NCI-H748 treated with DMSO at 0.1 percent for 48 hours (cell line): ENCODE measurements at regions not wholly inside any gene's neighbourhood (a gene's known extent, or its start where the extent isn't known, plus 50 kb on each side); places are given as distances from the start of the nearest gene placed in this dataset.
"Not testable (repeated sequence)": the region's sequence is repeated elsewhere in the genome, so short reads cannot be mapped to it uniquely, and the experiment has no call there.

Source experiments
- DNase-seq: peaks from one replicate; lab custom pipeline; 2025; lab: John Stamatoyannopoulos, UW

DNA sequence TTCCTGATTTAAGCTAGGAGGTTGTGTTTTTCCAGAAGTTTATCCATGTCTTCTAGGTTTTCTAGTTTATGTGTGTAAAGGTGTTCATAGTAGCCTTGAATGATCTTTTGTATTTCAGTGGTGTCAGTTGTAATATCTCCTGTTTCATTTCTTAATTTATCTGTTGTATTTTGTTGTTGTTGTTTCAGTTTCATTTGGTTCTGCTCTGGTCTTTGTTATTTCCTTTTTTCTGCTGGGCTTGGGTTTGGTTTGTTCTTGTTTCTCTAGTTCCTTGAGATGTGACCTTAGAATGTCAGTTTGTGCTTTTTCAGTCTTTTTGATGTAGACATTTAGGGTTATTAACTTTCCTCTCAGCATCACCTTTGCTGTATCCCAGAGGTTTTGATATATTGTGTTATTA, 62.8 kb downstream of the SCP2D1 start:
- not testable (repeated sequence) for DNase-seq

DNA sequence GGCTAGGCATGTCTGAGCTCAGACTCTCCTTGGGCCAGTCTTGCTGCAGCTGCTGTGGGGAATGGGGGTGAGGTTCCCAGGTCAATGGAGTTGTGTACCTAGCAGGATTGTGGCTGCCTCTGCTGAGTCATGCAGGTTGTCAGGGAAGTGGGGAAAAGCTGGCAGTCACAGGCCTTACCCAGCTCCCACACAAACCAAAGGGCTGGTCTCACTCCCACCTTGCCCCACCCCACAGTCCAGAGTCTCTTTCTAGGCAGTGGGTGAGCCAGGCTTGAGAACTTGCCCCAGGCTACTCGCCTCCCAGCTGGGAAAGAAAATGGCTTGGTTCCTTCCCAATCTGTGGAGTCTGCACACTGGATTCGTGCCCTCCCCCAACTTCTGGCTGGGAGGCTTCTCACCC, 65.7 kb downstream of the SCP2D1 start:
- DNase-seq = no peak

DNA sequence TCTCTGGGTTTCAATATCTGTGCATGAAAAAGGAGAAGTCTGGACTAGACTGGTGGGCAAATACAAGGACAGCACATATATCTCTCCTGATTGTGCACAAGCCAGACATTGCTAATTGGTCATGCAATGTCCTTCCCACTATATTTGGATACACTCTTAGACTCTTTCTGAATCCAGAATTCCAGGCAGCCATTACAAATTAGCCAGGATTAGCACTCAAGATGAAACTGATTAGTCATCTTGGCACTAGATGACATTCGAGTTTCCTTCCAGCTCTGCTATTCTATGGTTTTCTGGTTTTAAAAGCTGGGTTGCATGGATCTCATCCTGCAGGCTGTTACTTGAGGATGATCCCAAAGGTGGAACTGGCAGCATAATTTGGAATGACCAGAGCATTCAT, 73.2 kb downstream of the SCP2D1 start:
- DNase-seq = no peak

DNA sequence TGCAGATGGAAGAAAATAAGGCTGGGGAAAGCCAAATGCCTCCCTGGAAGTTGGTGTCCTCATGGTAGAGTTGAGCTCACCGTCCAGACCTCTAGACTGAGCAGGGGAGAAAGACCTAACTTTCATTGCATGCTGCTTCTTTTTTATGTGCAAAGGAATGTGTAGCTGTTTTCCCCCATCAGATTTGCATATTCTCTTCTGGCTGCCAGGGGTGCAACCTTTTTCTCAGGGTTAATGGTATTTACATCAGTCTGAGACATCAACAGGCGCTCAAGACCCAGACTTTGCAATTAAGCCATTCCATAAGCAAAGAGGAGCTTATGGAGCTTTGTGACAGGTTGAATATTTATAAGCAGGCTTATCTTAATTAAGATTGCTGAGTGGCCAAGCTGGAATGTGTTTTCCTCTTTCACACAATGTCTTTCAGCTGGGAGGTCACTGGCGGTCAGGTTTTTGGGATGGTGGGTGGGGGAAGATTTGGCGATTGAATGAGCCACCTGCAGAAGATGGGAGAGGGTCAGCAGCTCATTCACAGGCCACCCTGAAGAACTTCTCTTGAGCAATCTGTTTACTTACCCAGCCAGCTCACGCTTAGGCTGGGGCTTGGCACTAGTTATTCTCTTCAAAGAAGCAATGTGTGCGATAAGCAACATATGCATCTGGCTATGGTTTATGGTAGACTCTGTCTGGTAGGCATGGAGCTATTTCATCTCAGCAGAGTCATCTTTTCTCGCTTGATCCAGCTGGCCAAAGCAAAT, 88.6 kb downstream of the SCP2D1 start:
- no peak for DNase-seq

GRCh38 chr20:18904192-18904591, 90.6 kb downstream of the SCP2D1 start:
- DNase-seq = no peak

DNA sequence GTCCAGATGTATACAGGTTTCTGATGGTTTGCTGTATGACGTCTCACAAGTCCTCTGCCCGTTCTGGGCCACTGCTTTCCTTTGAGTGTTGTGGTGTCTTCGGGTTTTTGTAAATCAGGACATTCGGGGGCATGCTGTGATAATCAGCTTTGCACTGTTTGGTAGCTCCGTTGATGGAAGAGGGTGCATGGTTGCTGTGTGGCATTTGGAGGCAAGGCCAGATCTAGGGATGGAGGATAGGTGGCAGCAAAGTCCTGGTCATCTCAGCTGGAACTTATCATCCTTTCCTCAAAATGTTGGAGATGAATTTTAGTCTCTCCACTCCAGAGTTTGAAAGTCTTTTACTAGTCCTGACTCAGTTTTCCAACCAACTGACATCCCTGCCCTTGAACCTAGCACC, 91.0 kb downstream of the SCP2D1 start:
- no peak for DNase-seq

DNA sequence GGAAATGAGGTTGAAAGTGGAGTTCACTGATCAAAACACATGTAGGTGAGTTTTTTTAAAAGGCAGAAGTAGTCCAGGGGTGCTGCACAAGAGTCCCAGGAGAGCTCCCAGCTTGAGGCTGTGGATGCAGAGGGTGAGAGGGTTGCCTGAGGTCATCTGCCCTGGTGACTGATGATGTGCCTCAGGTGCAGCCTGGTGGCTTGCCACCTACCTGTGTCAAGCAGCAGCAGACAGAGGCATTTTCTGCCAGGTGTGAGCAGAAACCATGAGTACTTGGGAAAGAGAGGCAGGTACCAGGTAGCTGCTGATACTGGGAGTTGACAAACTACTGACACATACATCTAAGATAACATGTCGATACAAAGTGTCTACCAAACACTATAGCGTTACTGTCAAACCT, 92.5 kb downstream of the SCP2D1 start:
- DNase-seq = no peak

DNA sequence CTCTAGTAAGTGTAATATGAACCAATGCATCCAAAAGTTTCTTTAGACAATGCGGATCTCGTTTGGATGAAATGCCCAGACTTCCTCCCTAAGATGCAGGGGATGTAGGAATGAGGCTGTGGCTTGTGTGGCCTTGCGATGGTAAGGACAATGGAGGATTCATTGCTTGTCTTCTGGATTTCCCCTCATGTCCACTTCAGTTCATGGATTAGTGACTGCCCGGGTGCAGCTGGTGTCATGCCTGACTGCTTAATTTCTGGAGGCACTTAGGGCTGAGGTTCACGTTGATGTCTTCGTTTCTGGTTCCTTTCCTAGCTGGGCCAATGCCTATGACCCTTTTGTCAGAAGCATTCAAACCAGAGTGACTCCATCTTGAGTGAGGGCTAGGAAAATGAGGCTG, 93.8 kb downstream of the SCP2D1 start:
- DNase-seq = no peak

DNA sequence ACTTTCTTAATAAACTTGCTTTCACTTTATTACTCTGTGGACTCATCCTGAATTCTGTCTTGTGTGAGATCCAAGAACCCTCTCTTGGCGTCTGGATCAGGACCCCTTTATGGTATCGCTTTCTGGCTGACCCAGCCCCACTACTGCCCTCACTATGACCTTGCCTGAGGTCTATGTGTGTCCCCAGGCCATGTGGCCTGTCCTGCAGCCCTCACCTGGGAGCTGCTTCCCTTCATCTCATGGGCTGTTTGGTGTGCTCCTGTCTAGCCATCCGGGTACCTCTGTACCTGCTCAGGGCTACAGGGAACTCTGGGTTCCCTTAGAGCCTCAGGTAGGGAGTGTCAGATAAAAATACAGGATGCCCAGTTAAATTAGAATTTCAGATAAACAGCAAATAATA, 94.5 kb downstream of the SCP2D1 start:
- DNase-seq = no peak

DNA sequence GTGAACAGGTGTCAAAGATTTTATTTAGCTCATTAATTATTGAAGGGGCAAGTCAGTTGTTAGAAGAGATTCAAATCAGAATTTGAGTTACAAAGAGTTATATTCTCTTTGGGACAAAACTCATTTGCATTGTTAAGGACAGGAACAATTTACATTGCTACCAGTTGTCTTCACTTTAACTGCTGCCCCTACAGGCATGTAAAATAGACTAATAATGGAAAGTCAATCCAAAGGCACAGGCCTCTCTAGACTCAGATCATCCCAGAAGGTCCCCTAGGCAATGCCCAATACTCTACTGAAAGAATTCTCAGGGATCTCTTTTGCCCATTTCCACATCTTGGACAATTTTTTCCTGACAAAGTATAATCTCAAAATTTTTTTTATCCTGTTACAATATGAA, 95.7 kb downstream of the SCP2D1 start:
- DNase-seq = no peak

DNA sequence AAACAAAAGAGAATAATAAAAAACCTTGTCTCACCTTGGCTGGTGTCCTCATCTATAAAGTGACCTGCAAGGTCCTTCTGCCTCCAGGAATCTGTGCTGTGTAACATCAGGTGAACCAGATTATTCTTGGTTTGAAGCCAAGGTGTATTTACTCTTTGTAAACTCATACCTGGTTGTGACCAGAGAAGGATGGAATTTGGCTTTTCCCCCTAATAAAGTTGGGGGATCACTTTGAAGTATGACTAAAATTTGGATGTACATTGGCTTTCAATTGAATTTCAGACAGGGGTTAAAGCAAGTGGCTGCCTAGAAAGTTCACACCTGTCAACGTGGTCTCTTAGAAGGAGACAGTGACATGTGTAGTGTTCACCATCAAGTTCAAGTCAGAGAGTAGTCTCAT, 100.1 kb downstream of the SCP2D1 start:
- no peak for DNase-seq

GRCh38 chr20:18914796-18915195, 101.2 kb downstream of the SCP2D1 start:
- no peak for DNase-seq

DNA sequence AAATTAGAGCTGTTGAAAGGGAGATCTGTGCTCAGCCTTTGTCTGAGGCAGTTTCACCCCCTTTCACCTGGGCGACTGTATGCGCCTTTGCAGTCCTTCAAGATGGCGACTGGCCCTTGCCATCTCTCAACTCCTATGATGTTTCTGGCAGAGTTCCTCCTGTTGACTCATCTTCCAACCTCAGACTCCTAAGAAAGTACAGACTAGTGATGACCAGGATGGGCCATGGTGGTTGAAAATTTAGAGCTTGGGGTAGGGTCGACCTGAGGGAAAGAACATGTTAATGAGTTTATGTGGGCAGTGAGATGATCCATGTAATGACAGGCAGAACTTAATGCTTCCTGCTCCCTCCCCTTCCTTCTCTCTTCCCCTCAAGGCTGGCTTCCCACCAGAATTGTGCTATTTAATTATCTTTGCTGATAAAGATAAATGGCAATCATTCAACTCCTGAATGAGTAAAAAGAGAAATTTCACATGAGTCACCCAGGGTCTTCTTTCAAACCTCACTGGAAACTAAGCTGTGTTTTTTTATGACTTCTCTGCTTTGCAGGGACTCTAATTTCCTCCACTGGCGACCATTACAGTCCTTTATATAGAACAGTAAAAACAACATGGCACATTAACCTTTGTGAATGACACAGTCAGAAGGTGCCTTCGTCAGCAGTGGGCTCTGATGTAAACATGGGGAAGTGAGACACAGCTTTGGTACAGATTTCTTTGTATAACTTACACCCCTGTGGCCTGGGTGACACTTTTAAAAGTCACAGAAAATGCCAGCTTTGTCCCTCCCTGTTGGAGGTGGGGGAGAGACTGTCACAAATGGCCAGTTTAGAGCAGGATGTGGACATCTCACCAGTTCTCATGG, 103.5 kb downstream of the SCP2D1 start:
- DNase-seq = no peak

- no peak for DNase-seq
These were observed 106.4 kb downstream of the SCP2D1 start for GRCh38 chr20:18919996-18920395.

- no peak for DNase-seq
These were observed 107.7 kb downstream of the SCP2D1 start for GRCh38 chr20:18921291-18921690.

GRCh38 chr20:18922251-18922650, 108.7 kb downstream of the SCP2D1 start:
- no peak for DNase-seq

- no peak for DNase-seq
These were observed 109.3 kb downstream of the SCP2D1 start for GRCh38 chr20:18922898-18923297.

DNA sequence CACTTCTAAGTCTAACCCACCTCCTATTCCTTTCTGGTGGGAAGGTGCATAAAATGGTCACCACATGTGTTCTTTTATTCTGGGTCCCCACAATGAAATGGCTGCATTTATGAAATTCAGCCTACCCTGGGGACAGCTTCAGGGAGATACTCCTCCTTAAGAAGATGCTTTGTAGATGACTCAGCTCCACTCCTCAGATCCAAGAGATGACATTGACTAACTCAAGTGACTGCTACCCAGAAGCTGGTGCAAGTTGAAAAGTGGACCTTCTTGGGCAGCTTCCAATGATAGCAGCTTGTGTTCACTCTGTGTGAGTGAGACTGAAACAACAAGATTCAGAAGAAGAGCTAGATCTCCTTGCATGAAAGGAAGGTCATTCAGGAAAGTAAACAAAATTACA, 113.4 kb downstream of the SCP2D1 start:
- DNase-seq = no peak

DNA sequence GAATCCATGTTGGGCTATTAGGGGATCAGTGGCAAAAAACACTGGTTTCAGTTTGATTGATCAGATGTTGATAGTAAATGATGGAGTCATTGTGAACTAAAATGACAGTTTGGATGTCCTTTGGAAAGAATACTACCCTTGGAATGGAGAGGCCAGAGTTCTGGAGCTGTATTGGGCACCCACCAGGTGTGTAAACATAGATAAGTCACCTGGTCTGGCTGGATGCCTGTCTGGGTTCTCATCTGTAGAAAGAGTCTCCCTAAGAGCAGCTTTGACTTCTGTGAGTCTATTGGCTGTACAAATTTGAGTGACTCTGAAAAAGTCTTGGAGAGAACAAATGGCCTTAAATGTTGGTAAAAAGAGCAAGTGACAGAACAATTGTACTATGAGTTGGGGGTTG, 115.0 kb downstream of the SCP2D1 start:
- no peak for DNase-seq

DNA sequence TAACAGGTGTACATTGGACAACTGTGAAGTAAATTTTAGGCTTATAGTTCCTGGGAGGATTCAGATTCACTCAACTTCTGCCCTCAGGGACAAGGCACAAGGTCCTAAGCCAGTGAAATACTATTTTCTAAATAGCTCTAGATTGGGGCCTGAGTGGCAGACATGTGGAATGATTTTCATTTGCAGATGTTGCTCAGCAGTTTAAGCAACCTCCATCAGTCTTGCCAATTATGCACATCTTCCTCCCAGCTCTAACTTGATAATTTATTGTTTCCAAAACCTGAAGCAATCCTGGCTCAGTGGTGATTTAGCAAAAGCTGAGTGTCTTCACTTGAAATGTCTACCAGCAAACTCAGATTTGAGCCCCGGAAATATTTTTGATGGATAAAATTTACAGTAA, 116.2 kb downstream of the SCP2D1 start:
- DNase-seq = no peak

DNA sequence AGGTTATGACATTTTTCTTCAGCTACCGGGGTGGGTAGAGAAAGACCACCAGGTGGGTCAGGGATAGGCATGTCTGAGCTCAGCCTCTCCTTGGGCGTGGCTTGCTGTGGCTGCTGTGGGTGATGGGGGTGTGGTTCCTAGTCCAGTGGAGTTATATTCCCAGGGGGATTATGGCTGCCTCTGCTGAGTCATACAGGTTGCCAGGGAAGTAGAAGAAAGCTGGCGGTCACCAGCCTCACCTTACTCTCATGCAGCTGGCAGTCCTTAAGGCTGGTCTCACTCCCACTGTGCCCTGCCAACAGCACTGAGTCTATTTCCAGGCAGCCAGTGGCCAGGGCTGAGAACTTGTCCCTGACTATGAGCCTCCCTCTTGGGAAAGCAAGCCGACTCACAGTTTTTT, 130.0 kb downstream of the SCP2D1 start:
- no peak for DNase-seq

DNA sequence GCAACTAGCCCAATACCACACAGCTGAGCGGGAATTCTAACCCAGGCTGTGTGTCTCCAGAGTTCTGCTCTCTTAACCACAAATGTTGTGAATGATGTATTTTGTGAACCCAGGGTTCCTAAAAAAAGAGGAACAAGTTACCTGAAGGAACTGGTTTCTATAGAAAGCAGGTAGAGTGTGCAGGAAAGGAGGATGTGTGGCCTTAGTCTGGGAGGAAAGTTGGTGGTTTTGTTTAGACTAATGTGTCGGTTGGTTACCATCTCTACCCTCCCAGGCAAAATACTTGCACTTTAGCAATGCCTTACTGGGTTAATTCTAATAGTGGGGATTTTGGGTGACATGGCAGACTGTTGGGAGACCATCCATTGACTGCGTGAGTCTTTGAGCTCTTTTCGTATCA, 143.3 kb downstream of the SCP2D1 start:
- no peak for DNase-seq

- DNase-seq = no peak
These were observed 143.7 kb downstream of the SCP2D1 start for GRCh38 chr20:18957328-18957727.

DNA sequence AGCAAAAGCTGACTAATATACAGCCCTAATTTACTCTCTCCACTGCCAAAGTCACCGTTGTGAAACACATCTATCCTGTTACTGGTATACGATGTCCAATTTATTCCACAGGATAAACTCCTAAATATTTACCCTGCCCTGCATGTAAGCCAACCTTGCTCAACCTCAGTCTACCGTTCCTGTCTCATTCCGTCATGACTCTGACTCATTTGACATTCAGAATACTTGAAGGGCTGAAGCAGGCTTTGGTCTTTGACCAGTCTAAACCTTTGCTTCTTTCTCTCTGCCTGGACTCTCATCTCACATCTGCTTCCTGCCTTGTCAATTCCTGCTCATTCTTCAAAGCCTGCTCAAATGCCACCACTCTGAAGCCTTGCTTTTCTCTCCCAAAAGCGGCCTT, 157.5 kb downstream of the SCP2D1 start:
- no peak for DNase-seq
